ENCODE measurements at regions not wholly inside any gene's neighbourhood (a gene's known extent, or its start where the extent isn't known, plus 50 kb on each side); places are given as distances from the start of the nearest gene placed in this dataset.
"Not testable (repeated sequence)": the region's sequence is repeated elsewhere in the genome, so short reads cannot be mapped to it uniquely, and the experiment has no call there.

DNA sequence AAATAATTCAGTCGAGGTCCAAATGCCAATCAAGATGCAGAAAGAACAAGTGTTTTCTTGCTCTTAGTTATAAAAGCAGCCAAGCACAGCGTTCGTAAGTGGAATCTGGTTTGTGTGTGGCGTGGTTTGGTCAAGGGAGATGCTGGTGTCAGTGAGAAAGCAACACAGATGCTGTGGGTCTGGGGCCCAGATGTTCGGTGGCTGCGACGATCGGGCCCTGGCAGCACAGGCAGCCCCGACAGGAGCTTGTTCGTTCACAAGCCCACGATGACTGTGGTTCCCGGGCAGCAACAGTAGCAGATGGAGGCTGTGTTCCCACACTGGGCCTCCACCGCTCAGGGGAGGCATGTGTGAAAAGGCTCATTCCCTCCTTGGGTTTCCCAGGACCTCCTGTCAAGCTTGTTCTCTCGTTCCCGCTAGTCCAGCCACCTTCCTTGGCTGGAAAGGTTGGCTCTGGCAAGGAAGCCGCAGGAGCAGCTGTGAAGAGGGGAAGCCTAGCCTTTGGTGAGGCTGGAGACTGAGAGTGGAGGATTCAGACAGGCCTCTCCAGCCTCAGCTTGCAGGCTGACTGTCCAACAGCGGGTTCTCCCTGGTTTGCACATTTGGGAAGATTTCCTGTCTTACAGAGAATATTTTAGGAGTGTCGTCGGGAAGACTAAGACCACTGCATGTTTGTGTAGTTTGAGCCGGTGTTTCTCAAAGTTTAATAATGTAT is 304.7 kb downstream of the QKI start:
- DNase-seq (ENCODE audit: low spot score): no peak

DNA sequence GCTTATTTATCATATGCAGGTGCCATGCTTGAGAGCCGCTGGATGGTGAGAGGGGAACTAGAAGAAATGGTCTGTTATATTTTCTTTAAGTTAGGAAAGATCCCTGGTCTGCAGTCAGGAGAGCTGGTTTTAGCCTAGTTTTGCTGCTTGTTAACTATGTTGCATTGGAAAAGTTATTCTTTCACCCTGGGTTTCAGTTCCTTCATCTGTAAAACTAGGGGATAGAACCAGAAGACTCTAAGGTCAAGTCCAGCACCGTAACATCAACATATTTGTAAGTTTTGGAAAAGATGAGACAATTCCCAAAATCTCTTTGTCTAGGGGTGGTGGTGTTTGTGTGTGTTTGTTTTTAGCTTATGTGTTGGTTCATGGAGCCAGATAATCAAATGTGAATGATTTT is 304.0 kb downstream of the QKI start:
- DNase-seq (ENCODE audit: low spot score): no peak

DNA sequence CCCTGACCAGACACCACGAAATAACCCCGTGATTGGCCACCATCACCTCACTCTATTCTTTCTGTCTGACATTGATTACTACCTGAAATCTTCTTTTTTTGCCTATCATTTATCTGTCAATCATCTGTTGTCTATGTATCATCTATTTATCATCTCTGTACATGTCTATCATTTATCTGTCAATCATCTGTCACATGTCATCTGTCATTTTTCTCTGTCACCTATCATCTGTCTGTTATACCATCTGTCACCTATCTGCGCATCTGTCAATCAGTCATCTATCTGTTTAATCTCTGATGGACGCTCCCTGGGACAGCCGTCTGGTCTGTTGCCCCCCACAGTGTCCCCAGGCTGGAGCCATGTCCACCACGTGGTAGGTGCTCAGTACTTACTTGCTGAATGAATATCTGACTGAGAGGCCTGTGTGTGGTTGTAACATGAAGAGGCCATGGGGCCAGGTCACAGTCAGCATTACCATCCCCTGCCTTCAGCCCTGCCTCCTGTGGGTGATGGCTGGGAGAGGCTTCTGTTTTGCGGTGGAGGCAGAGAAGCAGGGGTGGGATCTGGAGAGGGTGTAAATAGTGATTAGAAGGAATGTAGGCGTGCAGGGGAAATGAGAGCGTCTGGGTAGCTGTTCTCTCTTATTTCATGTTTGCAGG is 302.7 kb downstream of the QKI start:
- DNase-seq (ENCODE audit: low spot score): no peak

DNA sequence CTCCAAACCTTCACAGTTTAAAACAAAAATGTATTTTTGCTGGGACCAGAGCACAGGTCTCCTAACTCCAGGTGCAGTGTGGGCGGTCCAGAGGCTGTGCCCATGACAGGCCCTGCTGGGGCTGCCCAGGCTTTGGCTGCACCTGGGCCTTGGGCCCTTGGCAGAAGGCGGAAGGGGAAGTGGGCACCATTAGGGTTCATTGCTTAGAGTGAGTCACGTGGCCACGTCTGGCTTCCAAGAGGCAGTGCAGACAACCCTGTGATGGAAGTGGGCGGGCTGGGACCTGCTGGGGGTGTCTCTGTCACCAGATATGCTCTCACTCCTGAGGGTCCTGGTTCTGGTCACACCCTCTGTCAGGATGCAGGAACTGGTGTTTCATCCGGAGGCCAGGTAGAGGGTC is 302.2 kb downstream of the QKI start:
- DNase-seq (ENCODE audit: low spot score): no peak

DNA sequence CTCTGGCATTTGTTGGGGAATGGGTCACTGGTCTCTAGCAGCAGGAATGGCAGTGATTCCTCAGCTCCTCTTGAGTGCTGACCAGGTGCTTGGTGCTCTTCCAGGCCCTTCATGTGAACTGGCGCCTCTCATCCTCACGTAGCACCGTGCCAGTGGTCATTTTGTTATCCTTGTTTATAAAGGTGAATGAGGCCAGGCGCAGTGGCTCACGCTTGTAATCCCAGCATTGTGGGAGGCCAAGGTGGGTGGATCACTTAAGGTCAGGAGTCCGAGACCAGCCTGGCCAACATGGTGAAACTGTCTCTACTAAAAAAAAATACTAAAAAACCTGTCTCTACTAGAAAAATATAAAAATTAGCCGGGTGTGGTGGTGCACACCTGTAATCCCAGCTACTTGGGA is 301.3 kb downstream of the QKI start:
- no peak for DNase-seq (ENCODE audit: low spot score)

DNA sequence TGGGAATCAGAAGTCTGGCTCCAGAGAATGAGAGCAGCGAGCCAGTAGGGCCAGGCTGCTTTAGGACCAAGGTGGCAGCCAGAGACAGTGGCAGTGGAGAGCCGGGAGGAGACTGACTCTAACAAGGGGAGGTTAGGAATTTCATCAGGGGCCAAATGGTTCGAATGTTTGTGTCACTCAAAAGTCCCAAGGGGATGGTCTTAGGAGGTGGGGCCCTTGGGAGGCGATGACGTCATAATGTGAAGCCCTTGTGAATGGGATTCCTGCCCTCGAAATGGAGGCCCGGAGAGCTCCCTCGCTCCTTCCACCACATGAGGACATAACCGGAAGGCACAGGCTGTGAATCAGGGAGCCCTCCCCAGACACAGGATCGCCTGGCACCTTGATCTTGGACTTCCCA is 299.7 kb downstream of the QKI start:
- no peak for DNase-seq (ENCODE audit: low spot score)

DNA sequence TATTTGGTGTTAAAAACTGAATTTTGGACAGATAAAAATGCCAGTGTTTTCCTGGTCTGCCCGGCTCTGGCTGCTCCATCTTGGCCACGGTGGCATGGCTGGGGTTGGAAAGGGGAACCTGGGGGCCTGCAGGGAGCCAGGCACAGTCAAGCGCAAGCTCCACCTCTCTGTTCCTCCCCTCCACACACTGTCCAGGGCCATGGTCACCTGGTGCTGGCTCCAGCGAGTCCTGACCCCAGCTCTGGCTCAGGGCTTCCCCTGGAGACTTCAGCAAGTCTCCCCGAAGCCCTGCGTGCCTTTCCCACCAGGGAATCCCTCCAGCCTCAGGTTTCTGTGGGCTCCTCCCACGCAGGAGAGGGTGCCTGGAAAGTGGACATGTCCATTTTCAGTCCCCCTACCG is 298.5 kb downstream of the QKI start:
- DNase-seq (ENCODE audit: low spot score): no peak

DNA sequence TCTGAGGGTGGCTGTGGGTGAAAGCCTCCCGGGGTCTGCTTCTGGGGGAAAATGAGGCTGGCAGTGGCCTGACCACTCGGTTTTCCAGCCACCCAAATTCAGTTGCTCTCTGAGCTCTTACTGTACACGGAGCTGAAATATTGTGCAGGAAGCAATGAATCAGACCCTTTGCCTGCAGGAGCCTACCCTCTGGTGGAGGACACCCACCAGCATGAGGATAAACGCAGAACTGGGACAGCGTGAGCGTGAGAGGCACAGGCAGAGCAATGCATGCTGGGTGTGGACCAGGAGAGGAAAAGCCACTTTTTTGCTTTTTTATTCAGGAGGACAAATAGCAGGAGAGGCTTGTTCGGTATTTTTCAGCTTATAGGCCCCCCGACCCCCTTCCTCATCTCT is 298.0 kb downstream of the QKI start:
- no peak for DNase-seq (ENCODE audit: low spot score)

DNA sequence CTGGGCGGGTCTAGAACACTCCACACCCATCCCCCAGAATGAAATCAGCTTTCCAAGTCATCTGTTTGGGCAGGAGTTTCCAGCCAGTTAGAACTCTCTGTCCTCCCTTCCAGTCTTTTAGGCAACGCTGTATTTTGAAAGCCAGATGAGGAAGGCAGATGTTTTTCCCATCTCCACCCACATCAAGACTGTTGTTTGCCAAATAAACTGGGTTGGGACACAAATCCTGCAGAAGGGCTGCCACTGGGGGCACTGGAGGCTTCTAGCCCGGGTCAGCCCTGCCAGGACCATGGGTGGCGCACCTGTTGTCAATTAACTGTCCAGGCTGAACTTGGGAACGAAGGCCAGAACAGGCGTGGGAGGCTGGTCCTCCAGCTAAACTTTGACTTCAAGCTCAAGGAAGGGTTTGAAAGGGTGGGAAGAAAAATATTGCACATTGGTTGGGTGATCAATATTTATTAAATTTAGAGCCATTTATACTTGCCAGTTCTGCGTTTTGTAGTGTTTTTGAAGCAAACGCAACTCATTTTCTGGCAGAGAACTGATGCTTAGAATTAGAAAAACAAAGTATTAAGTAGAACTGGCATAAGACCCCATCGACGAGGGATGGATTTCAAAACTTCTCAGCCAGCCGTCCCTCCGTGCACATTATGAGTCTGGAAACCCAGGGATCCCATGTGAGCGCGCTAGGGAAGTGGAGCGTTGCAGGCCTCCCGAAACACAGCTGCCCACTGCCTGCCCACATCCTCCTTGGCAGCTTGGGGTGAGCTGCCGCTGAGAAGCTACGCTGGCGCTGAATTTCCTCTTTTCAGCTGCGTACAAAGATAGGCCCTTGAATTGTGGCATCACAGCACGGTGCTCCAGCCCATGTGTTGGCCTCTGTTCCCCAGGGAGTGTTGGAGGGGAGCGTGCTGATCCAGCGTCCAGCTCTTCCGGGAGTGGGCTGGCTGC is 297.4 kb downstream of the QKI start:
- DNase-seq (ENCODE audit: low spot score): no peak

DNA sequence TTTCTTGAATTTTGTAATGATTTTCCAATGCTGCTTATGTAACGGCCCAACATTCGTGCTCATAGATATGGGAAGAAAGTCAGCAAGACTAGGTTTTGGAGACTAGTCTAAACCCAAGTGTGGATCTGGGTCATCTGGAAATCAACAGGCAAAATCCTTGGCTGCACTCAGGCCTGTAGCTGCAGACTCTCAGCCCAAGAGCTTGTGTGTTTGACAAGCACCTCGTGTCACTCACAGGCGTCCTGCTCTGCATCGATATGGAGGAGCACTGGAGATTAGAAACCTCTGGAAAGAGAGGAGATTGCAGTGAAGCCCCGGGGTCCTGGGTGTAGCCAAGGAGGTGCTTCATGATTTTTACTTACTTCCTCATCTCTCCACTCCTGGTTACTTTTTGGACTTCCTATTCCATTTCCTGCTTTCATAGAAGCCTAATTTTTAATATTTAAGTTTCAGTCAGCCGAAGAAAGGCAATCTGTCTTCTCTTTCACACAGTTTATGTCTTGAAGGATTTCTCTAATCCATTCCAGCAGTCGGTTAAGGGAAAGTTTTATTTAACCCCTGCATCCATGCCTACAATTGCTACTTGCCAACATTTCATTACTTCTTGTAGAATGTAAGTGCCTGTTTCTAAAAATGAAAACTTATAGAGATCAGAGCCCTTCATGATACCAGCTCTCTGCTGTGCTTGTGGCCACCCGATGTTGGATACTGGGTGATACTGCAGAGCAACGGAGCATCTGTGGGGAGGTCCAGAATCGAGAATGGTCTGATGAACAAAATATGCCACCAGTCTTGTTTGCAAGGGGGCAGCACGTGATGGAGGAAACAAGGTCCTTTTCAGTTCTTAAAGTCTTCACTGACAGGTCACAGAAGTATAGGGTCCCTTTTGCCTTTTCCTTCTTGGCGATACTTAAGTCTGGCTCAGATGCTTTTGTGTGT is 296.3 kb downstream of the QKI start:
- no peak for DNase-seq (ENCODE audit: low spot score)

DNA sequence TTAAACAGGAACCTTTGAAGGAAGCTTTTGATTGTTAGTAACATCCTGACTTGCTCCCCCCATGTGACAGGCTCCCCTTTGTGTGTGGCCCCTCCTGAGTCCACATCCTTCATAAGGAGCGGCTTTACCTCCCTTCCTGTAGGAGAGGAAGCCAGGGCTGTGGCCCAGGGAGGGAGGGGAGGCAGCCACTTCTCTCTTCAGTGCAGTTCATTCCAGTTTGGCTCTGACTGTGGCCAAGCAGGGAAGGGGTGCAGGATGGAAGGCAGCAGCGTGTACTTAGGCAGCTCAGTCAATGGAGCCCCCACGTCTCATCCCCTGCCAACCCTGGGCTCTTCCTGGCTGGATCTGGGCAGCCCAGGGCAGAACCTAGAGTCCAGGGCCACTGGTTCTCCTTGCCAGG is 295.2 kb downstream of the QKI start:
- no peak for DNase-seq (ENCODE audit: low spot score)

DNA sequence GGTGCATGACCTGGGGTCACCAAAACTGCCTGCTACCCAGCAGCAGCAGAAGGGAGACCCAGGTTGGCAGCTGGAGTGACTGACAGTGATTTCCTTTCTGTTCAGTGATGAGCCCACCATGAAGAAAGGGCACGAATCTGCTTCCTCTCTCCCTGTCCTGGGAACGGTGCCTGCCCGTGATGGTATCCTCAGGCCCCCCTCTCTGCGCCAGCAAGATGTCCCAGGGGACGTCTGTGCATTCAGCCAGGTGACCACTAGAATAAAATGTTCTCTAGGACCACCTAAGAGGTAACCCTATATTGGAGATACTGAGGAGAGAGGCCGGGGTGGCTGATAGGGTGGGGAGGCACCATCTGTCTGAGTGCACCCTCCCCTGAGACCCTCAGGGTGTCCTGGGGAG is 294.7 kb downstream of the QKI start:
- DNase-seq (ENCODE audit: low spot score): no peak

DNA sequence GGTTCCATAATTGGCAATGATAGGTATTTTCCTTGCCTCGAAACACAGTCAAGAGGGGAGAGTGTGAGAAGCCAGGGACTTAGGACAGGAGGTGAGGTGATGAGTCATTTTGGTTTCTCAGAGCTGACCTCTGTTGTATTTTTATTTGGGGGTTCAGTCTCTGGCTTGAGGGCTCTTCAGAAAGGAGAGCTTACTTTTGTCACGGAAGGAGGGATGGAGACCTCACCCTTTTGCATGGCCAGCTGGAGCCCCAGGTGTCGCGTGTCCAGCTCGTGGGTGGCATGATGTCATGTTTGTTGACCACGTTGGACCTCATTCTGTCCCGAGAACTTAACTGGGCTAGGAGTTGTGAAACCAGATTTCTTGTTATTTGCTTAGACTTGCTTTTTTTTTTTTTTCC is 293.9 kb downstream of the QKI start:
- no peak for DNase-seq (ENCODE audit: low spot score)

DNA sequence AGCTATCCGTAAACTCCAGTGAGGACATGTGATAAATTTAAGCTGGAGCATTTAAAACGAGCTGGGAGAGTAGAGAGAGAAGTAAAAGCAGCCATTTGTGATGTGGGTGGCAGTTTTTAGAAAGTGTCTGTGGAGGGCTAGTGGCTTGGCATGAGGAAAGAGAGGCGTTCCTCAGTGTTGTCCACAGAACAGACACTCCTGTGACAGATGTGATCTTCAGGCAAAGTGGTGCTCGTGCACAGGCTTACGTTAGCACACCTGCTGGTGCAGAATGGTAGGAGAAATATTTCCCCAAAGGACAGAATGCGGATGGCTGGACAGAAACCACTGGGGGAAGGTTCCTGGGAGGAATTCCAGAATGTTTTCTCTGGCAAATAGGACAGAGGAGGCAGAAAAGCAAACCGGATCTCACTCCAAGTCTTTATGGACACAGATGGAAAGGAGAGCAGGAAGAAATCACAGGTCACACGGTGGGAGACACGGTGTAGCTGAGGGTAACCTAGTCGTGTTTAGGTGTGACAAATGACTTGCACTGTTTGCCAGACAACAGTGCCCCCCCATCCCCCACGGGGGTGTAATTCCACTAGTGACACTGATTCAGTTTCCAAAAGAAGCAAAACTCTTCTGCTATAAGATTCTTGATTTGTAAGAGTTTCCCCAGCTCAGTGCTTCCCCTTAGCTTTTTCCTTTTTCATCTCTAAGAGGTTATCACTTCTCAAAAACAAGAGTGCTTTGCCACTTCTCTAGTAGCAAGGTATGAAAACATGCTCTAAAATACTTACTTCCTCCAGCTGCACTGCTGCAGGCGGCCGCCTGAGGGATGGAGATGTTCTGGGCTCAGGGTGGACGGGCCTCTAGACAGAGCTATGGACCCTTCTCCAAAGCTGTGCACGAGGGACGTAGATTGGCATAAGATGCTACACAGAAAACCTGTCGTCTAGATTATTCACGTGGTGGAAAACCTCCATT is 293.2 kb downstream of the QKI start:
- no peak for DNase-seq (ENCODE audit: low spot score)

DNA sequence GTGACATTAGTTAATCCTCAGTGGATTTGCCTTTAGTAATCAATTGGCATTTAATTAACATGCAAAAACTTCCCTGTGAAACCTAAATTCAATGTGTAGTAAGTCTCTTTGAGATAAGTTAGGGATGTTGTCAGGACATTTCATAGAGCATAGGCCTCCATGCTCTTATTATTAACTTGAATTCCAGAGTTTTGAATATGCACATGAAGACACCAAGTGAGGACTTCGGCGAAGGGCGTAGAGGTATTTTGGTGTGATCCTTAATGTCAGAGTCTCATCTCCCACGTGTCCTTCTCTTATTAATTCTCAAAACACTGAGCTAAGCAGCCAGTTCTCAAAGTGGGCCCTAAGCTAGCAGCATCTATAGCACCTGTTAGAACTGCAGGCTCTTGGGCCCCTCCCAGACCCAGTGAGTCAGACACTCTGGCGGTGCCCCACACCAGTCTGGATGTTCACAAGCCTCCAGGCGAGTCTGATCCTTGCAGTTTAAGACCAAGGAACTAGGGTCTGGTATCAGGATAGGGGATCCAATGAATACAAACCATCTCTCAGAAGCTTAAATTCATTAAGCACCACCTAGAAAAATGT is 292.1 kb downstream of the QKI start:
- DNase-seq (ENCODE audit: low spot score): no peak

DNA sequence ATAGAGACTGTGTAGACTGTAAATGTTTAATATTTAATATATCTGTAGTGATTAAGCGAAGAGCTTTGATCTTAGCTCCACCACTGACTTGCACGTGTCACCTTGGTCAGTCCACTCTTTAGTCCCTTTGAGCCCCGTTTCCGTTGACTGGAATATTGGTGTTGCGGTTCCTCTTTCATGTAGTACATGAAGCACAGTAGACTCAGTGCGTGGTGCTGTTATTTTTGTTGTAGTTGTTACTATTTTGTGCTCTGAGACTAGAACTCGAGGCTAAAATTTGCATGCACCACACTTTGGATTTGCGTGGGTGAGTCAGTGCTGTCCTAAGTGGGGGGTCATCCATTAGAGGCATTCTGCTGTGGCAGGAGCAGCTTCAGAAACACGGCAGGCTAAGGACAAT is 291.4 kb downstream of the QKI start:
- no peak for DNase-seq (ENCODE audit: low spot score)

DNA sequence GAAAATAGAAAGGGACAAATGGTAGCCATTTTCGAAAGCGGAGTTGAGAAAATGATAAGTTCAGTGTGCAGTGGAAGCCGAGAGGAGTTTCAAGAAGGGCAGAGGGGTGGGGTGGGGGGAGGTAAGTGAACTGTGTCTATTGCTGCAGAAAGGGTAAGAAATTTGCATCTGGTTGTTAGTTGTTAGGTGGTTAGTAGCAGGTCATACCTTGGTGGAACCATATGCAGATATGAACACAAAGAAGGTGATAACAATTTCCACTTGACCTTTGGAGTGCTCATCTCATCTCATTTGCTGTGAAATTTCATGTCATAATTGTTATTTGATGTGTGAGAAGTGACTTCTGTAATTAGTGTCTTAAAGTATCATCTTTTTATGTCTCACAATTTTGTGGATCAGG is 288.2 kb downstream of the QKI start:
- no peak for DNase-seq (ENCODE audit: low spot score)

DNA sequence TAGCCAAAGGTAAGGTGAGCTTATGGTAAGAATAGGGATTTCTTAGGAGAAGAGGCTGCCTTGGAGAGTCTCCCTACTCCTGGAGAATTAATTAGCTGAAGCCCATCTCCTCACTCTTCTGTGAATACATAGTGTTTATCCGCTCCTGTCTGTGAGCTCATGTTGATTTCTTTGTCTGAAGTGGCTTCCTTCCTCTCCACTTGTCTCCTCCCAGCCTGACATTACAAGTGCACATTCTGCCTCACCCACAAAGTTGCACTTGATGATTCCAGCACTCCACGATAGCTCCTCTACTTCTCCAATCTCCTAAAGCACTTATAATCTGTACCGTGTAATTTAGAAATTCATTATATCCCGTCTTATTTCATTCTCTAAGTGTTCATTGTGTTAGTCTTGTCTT is 287.2 kb downstream of the QKI start:
- no peak for DNase-seq (ENCODE audit: low spot score)

DNA sequence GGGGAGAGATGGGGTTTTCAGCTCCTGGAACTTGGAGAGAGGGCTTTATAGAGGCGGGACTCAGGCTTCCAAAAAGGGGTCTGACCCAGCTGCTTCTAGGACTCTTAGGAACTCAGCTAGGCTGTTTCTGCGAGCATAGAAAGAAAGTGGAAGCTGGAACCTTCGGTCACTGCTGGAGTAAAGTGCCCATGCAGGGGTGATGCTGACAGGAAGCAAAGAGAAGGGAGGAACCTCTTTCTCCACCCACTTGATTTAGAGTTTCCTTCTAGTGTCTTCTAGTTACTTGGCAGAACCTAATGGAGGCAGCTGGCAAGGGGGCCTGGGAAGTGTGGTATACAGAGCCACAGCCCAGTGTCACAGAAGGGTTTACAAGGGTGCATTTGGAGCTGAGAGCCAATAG is 283.6 kb downstream of the QKI start:
- DNase-seq (ENCODE audit: low spot score): no peak

DNA sequence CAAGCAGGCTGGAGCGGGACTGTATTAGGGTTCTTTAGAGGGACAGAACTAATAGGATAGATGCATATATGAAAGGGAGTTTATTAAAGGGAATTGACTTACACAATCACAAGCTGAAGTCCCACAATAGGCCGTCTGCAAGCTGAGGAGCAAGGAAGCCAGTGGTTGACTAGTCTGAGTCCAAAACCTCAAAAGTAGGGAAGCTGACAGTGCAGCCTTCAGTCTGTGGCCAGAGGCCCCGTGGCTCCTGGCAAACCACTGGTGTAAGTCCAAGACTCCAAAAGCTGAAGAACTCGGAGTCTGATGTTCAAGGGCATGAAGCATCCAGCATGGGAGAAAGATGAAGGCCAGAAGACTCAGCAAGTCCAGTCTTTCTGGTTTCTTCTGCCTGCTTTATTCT is 281.8 kb downstream of the QKI start:
- not testable (repeated sequence) for DNase-seq (ENCODE audit: low spot score)
